Activated B cell treated with CpG ODN at 0.5 μM for 24 hours (primary cell): ENCODE measurements at regions not wholly inside any gene's neighbourhood (a gene's known extent, or its start where the extent isn't known, plus 50 kb on each side); places are given as distances from the start of the nearest gene placed in this dataset.

Source experiments
- ATAC-seq: fragments of 200-7000 bp; cut with Tn5 transposase; one replicate; pipeline ENCODE4 v1.10.0; 2021; ENCODE audit warnings: low read depth, mild to moderate bottlenecking, moderate library complexity
- CTCF ChIA-PET: fragments of 350-600 bp; sonication (Branson Sonifier 250); formaldehyde crosslinking; loops from one replicate; lab custom pipeline; 2021; ENCODE audit warnings: antibody characterized with exemption; lab: Charles Lee
- POLR2A ChIA-PET: fragments of 350-600 bp; sonication (Branson Sonifier 250); formaldehyde crosslinking; loops from one replicate; lab custom pipeline; 2021; ENCODE audit warnings: antibody characterized with exemption; lab: Charles Lee
- DNase-seq: peaks from one replicate; pipeline ENCODE4 v3.0.0; 2022
- H3K27ac Mint-ChIP-seq: one replicate; pipeline ENCODE4 v1.8.0; 2020; ENCODE audit warnings: mixed read lengths
- H3K27me3 Mint-ChIP-seq: one replicate; pipeline ENCODE4 v1.8.0; 2021; ENCODE audit warnings: mixed read lengths
- H3K36me3 Mint-ChIP-seq: one replicate; pipeline ENCODE4 v1.8.0; 2021; ENCODE audit warnings: low read depth, mixed read lengths
- H3K4me1 Mint-ChIP-seq: one replicate; pipeline ENCODE4 v1.8.0; 2021; ENCODE audit warnings: mixed read lengths
- H3K4me3 Mint-ChIP-seq: one replicate; pipeline ENCODE4 v1.8.0; 2020; ENCODE audit warnings: mild to moderate bottlenecking, mixed read lengths
- H3K9me3 Mint-ChIP-seq: one replicate; pipeline ENCODE4 v1.8.0; 2020; ENCODE audit warnings: mixed read lengths
- CTCF ChIP-seq: fragments of 200-600 bp; IDR thresholded peaks from one replicate; pipeline ENCODE4 v1.8.0; 2022; ENCODE audit warnings: antibody characterized with exemption, mild to moderate bottlenecking
- intact Hi-C: fragments of 100-400 bp; cut with micrococcal nuclease; formaldehyde crosslinking; loops from one replicate; pipeline ENCODE4 v1.15.1; 2024

GRCh38 chr1:198075296-198075695 is 81.5 kb upstream of the NEK7 start:
- TF ChIP-seq CTCF: no peak
- peaks cover 10% of the 10 kb centered on the region for H3K27me3 Mint-ChIP-seq
- H3K36me3 Mint-ChIP-seq: no peaks in the 10 kb centered on the region
- POLR2A ChIA-PET: no interaction called here
- intact Hi-C loops: no loop called here
- DNase-seq: no peak
- ATAC-seq: no peak
- H3K4me3 Mint-ChIP-seq: no peak overlapping the region
- H3K9me3 Mint-ChIP-seq: peaks cover 2% of the 10 kb centered on the region
- no peak overlapping the region for H3K27ac Mint-ChIP-seq
- CTCF ChIA-PET: no interaction called here
- H3K4me1 Mint-ChIP-seq: no peaks in the 10 kb centered on the region

- Mint-ChIP-seq H3K4me1 (no peaks in the 10 kb centered on the region), H3K27me3 (peaks cover 8% of the 10 kb centered on the region), H3K36me3 (no peaks in the 10 kb centered on the region), H3K27ac (no peak overlapping the region), H3K4me3 (no peak overlapping the region), H3K9me3 (peaks cover 2% of the 10 kb centered on the region)
- DNase-seq (no peak), ATAC-seq (no peak)
- intact Hi-C loops: no loop called here
- TF ChIP-seq CTCF: no peak
- CTCF ChIA-PET: no interaction called here
- POLR2A ChIA-PET: no interaction called here
Observed at GRCh38 chr1:198079432-198079951, 77.3 kb upstream of the NEK7 start.

- ChIA-PET CTCF (no interaction called here), POLR2A (no interaction called here)
- TF ChIP-seq CTCF: no peak
- no peak overlapping the region for H3K4me3 Mint-ChIP-seq
- DNase-seq: no peak
- peaks cover 2% of the 10 kb centered on the region for H3K27me3 Mint-ChIP-seq
- intact Hi-C loops: loop anchor here (10.0 kb wide), 1 partner anchor 1032 kb away; no protein-coding TSS in a partner anchor
- H3K4me1 Mint-ChIP-seq: no peaks in the 10 kb centered on the region
- H3K36me3 Mint-ChIP-seq: no peaks in the 10 kb centered on the region
- peaks cover 2% of the 10 kb centered on the region for H3K9me3 Mint-ChIP-seq
- H3K27ac Mint-ChIP-seq: no peak overlapping the region
- ATAC-seq: no peak
Observed at GRCh38 chr1:198082576-198082975, 74.2 kb upstream of the NEK7 start.

- H3K27ac Mint-ChIP-seq: no peak overlapping the region
- ChIA-PET POLR2A (no interaction called here), CTCF (no interaction called here)
- no peaks in the 10 kb centered on the region for H3K4me1 Mint-ChIP-seq
- ATAC-seq (no peak), DNase-seq (no peak)
- no peak for TF ChIP-seq CTCF
- H3K27me3 Mint-ChIP-seq: peaks cover 5% of the 10 kb centered on the region
- intact Hi-C loops: loop anchor here (10.0 kb wide), 1 partner anchor 1031 kb away; no protein-coding TSS in a partner anchor
- no peak overlapping the region for H3K4me3 Mint-ChIP-seq
- H3K36me3 Mint-ChIP-seq: no peaks in the 10 kb centered on the region
- peaks cover 1% of the 10 kb centered on the region for H3K9me3 Mint-ChIP-seq
Observed at GRCh38 chr1:198083549-198083948, 73.2 kb upstream of the NEK7 start.

GRCh38 chr1:198084241-198084908 is 72.4 kb upstream of the NEK7 start:
- CTCF ChIA-PET: no interaction called here
- H3K36me3 Mint-ChIP-seq: no peaks in the 10 kb centered on the region
- no peaks in the 10 kb centered on the region for H3K9me3 Mint-ChIP-seq
- POLR2A ChIA-PET: no interaction called here
- H3K27me3 Mint-ChIP-seq: peaks cover 8% of the 10 kb centered on the region
- no peak for TF ChIP-seq CTCF
- intact Hi-C loops: loop anchor here (10.0 kb wide), 1 partner anchor 1030 kb away; no protein-coding TSS in a partner anchor
- ATAC-seq (no peak), DNase-seq (no peak)
- H3K4me1 Mint-ChIP-seq: no peaks in the 10 kb centered on the region
- H3K27ac Mint-ChIP-seq: no peak overlapping the region
- H3K4me3 Mint-ChIP-seq: no peak overlapping the region
